ENCODE measurements at regions not wholly inside any gene's neighbourhood (a gene's known extent, or its start where the extent isn't known, plus 50 kb on each side); places are given as distances from the start of the nearest gene placed in this dataset.
A peak's percentile ranks its signal among the peaks of the same experiment; 100 is the strongest.

- TF ChIP-seq REST (IDR thresholded peaks at IDR 0.05; ENCODE audit: unreplicated experiment) = no peak
Measured at GRCh38 chr15:94785091-94785490, 553.7 kb downstream of the MCTP2 start (continued).

- Histone ChIP-seq H3K27ac (ENCODE audit: low read depth) (no peak overlapping the region), H3F3A (replicated peaks; ENCODE audit: low read depth) (no peaks in the 10 kb centered on the region), H2AFZ (0 out of 2 replicates have a peak overlapping the region, but pooled peaks have one; percentile 9), H3K27me3 (ENCODE audit: insufficient read depth) (no peaks in the 10 kb centered on the region), H3K9me2 (ENCODE audit: insufficient read depth) (peaks cover 13% of the 10 kb centered on the region), H4K20me1 (replicated peaks; ENCODE audit: insufficient read depth) (no peaks in the 10 kb centered on the region), H3K4me1 (ENCODE audit: insufficient read depth) (peaks cover 4% of the 10 kb centered on the region; the same call in 1 of the 2 replicates), H3K36me3 (ENCODE audit: insufficient read depth) (no peaks in the 10 kb centered on the region), H3K4me3 (no peak overlapping the region), H3K79me2 (replicated peaks; ENCODE audit: insufficient read depth) (no peaks in the 10 kb centered on the region), H3K4me2 (no peak overlapping the region)
- Mint-ChIP-seq H3K27me3 (ENCODE audit: insufficient read depth, low read depth, poor library complexity) (peaks cover 3% of the 10 kb centered on the region), H3K4me1 (peaks cover 15% of the 10 kb centered on the region), H3K27ac (no peak overlapping the region; the same call in 1 of the 2 replicates), H3K36me3 (ENCODE audit: low read depth) (no peaks in the 10 kb centered on the region), H3K9me3 (no peaks in the 10 kb centered on the region; the same call in 2 of the 3 replicates), H3K4me3 (no peak overlapping the region)
- ATAC-seq = no peak
- no peak for DNase-seq (ENCODE audit: low spot score)
- TF ChIP-seq ZNF331 (CRISPR knock-in tag; IDR thresholded peaks at IDR 0.05; ENCODE audit: low read depth) (no peak), JUNB (IDR thresholded peaks at IDR 0.05; ENCODE audit: unreplicated experiment) (no peak), CREB1 (CRISPR knock-in tag; IDR thresholded peaks at IDR 0.05; ENCODE audit: low read depth) (no peak), ZNF462 (CRISPR knock-in tag; IDR thresholded peaks at IDR 0.05) (no peak), EZH2phosphoT487 (IDR thresholded peaks at IDR 0.05; ENCODE audit: unreplicated experiment) (no peak), POLR2AphosphoS5 (IDR thresholded peaks at IDR 0.05; ENCODE audit: low read depth) (no peak), REST (IDR thresholded peaks at IDR 0.05; ENCODE audit: unreplicated experiment) (no peak), NANOG (IDR thresholded peaks at IDR 0.05; ENCODE audit: borderline replicate concordance) (no peak), CTCF (conservative IDR thresholded peaks at IDR 0.05; ENCODE audit: low read depth in 2 of 2) (no peak), ZNF114 (CRISPR knock-in tag; IDR thresholded peaks at IDR 0.05) (no peak)
Measured at GRCh38 chr15:94791008-94791407, 559.6 kb downstream of the MCTP2 start.
